ENCODE measurements at regions not wholly inside any gene's neighbourhood (a gene's known extent, or its start where the extent isn't known, plus 50 kb on each side); places are given as distances from the start of the nearest gene placed in this dataset.

DNA sequence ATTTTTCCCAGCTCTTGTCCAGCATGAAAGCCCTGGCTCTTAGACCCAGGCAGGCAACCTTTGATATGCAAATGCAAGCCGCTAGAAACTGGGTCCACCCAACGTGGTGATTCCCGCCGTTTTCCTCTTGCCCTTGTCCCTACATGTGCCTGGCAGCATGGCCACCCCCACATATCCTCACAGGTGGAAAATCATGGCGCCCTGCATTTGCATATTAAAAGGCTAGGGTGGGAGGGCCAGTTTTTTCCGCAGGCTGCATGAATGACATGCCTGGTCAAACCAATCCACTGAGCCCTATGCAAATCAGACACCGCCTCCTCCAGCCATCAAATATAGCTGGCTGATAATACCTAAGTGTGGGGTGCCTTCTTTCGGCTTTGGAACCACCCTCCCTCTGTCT is 1091.8 kb upstream of the NXPH2 start:
- TF ChIP-seq POLR2A (IDR thresholded peaks at IDR 0.05), result no peak
- TF ChIP-seq, protein P1, sequence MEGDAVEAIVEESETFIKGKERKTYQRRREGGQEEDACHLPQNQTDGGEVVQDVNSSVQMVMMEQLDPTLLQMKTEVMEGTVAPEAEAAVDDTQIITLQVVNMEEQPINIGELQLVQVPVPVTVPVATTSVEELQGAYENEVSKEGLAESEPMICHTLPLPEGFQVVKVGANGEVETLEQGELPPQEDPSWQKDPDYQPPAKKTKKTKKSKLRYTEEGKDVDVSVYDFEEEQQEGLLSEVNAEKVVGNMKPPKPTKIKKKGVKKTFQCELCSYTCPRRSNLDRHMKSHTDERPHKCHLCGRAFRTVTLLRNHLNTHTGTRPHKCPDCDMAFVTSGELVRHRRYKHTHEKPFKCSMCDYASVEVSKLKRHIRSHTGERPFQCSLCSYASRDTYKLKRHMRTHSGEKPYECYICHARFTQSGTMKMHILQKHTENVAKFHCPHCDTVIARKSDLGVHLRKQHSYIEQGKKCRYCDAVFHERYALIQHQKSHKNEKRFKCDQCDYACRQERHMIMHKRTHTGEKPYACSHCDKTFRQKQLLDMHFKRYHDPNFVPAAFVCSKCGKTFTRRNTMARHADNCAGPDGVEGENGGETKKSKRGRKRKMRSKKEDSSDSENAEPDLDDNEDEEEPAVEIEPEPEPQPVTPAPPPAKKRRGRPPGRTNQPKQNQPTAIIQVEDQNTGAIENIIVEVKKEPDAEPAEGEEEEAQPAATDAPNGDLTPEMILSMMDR (IDR thresholded peaks at IDR 0.05), result no peak
